Fibroblast of pulmonary artery (primary cell): ENCODE measurements at regions not wholly inside any gene's neighbourhood (a gene's known extent, or its start where the extent isn't known, plus 50 kb on each side); places are given as distances from the start of the nearest gene placed in this dataset.
A peak's percentile ranks its signal among the peaks of the same experiment; 100 is the strongest.
"Not testable (repeated sequence)": the region's sequence is repeated elsewhere in the genome, so short reads cannot be mapped to it uniquely, and the experiment has no call there.

Experiments
- DNase-seq: peaks from one replicate; pipeline ENCODE4 v3.0.0-alpha.2; 2010; ENCODE audit warnings: low read depth
- H3K4me3 ChIP-seq: replicated peaks from 2 replicates; pipeline ENCODE4 v1.5.1; 2011; ENCODE audit warnings: low read depth, mild to moderate bottlenecking, control low read depth, low read length, moderate library complexity
- TF ChIP-seq, protein P1 (sequence below): IDR thresholded peaks from 2 replicates; pipeline ENCODE4 v1.5.1; 2011; ENCODE audit warnings: mild to moderate bottlenecking, control low read depth, low read length, inconsistent platforms; ENCODE audit errors: missing control alignments

DNA sequence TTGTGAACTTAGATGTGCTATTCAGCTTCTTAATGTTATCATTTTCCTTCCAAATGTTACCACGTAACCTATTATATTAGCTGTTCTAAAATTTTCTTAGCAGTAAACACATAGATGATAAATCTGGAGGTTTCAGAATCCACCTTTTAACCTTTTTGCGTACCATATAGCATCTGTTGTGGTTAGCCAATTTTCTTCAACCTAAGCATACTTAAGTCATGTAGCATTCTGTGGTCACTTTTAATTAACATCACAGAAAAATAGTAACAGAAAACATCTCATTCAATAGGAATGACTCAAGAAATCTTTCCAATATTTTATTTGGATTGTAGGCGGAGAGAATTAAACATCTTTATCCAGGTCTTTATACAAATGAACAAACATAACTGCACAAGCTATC, 1465.3 kb upstream of the GBE1 start:
- TF ChIP-seq, protein P1, sequence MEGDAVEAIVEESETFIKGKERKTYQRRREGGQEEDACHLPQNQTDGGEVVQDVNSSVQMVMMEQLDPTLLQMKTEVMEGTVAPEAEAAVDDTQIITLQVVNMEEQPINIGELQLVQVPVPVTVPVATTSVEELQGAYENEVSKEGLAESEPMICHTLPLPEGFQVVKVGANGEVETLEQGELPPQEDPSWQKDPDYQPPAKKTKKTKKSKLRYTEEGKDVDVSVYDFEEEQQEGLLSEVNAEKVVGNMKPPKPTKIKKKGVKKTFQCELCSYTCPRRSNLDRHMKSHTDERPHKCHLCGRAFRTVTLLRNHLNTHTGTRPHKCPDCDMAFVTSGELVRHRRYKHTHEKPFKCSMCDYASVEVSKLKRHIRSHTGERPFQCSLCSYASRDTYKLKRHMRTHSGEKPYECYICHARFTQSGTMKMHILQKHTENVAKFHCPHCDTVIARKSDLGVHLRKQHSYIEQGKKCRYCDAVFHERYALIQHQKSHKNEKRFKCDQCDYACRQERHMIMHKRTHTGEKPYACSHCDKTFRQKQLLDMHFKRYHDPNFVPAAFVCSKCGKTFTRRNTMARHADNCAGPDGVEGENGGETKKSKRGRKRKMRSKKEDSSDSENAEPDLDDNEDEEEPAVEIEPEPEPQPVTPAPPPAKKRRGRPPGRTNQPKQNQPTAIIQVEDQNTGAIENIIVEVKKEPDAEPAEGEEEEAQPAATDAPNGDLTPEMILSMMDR = no peak
- H3K4me3 ChIP-seq = no peak overlapping the region
- DNase-seq = no peak

DNA sequence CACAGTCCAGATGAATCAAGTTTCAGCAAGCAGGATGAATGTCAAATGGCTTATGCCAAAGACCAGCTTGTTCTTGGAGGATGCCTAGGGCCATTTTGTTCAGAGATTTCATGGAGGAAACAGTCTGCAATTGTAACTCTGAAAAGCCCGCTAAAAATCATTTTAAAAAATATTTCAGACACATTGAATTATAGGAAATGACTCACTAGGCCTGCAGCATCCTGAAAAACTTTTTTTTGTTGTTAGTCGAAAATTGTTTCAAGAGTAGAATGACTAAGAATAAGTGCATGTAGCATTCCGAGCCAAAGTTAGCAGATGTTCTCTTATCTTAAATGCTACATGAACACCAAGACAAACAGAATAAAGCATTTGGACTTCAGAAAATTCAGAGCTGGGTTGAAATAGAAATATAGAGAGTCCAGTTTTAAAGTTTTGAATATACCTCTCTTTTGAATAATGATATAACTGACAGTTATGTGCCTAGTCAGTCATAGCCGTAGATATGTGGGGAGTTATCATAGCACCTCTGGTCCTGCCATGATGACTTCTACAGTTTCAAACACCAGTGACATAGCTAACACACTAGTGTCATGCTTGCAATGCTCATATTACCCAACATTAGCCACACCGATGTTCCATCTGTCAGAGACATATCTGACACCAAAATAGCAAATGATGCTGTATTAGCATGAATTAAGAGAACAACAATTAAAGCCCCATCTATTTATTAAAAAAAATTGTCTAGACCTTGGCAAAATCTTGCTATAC, 1462.8 kb upstream of the GBE1 start:
- peak; percentile 85 for DNase-seq
- no peak overlapping the region for H3K4me3 ChIP-seq
- TF ChIP-seq, protein P1 = no peak

DNA sequence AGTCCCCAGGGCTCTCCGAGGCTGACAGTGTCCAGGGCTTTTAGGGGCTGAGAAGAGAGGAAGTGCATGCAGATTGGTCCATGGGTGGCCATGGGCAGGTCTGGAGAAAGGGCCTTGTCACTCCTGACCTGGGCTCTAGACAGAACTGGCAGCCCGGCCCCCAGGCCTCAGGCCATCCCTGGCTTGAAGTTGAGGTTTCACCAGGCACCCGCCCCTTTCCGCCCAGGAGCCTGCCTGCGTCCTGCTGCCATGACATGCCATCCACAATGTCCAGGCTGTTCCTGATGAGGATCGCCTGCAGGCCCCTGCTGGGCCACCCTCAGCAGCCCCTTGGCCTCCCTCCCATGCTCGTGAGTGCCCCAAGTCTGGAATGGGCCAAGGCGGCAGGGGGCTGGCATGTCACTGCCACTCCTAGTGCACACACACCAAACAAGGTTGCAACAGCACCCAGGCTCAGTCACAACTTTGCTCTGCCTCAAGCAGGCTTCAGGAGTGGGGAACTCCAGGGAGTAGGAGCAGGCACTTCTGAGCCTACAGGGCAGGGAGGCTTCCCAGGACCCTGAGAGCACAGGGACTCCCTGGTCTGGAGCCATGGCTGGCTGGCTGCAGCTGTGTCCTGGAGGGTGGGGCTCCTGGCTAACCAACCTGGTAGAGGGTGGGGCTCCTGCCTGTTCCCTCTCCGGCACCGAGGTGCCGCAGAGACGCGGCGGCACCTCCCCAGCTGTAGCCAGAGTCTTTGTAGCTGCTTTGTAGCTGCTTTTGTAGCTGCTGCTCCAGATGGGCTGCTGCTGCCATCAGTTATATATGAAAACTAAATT, 1457.1 kb upstream of the GBE1 start:
- no peak overlapping the region for H3K4me3 ChIP-seq
- no peak for DNase-seq
- TF ChIP-seq, protein P1 = no peak

DNA sequence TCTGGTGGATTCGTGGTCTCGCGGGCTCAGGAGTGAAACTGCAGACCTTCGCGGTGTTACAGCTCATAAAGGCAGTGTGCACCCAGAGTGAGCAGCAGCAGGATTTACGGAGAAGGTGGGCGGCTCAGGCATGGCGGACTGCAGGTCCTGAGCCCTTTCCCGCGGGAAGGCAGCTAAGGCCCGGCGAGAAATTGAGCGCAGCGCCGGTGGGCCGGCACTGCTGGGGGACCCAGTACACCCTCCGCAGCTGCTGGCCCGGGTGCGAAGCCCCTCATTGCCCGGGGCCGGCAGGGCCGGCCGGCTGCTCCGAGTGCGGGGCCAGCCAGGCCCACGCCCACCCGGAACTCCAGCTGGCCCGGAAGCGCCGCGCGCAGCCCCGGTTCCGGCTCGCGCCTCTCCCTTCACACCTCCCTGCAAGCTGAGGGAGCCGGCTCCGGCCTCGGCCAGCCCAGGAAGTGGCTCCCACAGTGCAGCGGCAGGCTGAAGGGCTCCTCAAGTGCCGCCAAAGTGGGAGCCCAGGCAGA, 1456.2 kb upstream of the GBE1 start:
- H3K4me3 ChIP-seq, DNase-seq: not testable (repeated sequence)

DNA sequence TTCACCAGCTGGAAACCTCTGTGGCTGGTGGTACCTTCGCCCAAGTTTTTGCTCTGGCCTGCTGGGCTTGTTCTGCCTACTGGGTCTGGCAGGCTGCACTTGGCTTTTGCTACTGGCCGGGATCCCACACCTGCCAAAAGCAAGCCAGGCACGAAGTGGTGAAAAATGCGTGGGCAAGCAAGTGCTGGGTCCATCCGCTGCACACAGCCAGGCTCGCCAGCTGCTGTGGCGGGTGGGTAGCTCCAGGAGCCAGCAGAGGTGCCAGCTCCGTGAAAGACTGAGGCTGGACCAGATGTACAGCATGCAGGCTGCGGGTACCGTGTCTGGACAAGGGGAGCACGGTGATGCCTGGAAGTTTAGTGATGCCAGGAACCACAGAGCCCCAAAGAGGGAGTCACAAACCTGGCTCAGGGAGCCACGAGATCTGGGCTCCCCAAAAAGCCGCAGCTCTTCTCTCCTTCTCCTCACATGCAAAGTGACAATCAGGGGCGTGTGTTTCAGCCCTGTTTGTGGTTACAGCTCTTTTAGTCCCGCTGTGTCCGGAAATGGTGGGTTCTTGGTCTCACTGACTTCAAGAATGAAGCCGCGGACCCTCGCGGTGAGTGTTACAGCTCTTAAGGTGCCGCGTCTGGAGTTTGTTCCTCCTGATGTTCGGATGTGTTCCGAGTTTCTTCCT, 1455.6 kb upstream of the GBE1 start:
- no peak overlapping the region for H3K4me3 ChIP-seq
- TF ChIP-seq, protein P1 = no peak
- DNase-seq = no peak

DNA sequence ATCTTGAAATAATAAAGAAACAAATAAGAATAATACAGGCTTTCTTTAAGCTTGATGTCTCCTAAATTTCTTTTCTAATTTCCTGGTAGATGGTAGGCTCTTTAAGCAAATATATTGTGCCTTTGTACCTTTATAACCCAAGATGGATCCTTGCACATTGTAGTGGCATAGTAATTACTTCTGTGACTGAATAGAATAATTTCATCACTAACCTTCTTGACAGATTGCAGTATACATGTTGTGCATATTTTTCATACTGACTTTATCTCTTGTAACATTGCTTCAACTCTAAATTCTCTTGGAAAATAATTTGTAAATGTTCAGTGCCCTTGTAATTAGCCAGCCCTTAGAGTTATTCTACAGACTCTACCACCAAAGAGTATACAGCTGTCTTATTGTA, 1433.8 kb upstream of the GBE1 start:
- no peak overlapping the region for H3K4me3 ChIP-seq
- no peak for DNase-seq
- TF ChIP-seq, protein P1 = no peak

DNA sequence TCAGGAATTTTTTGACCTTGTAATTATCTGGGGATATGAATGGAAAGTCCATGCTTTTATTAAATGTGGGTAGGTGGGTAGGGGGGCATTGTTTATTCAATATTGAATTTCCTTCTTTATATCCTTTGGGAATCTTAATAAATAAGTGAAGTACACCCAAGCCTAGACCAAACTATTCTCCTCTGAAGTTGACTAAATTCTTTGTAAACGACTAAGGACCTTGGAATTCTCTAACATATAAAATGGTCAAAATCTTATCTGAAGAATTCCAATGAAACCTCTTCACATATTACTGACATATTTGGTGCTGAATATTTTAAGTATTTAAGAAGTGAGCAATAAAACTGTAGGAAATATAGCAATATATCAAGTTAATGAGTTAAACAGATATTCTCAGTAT, 1432.1 kb upstream of the GBE1 start:
- TF ChIP-seq, protein P1 = no peak
- H3K4me3 ChIP-seq = no peak overlapping the region
- peak; percentile 16 for DNase-seq
